ENCODE measurements at regions not wholly inside any gene's neighbourhood (a gene's known extent, or its start where the extent isn't known, plus 50 kb on each side); places are given as distances from the start of the nearest gene placed in this dataset.

- 92% methylated on average over 8 of the region's 8 CpGs for WGBS (ENCODE audit: insufficient coverage)
- Histone ChIP-seq H3K4me1 (ENCODE audit: control insufficient read depth, insufficient read depth, low read length) (no peaks in the 10 kb centered on the region), H3K4me3 (ENCODE audit: low read length) (no peak overlapping the region), H3K36me3 (ENCODE audit: control insufficient read depth, insufficient read depth, low read length) (no peaks in the 10 kb centered on the region), H3K9me3 (ENCODE audit: control insufficient read depth, insufficient read depth, low read length) (no peaks in the 10 kb centered on the region), H3K27ac (ENCODE audit: low read length) (no peak overlapping the region), H3K27me3 (ENCODE audit: control insufficient read depth, insufficient read depth, low read length) (no peaks in the 10 kb centered on the region)
- Mint-ChIP-seq H3K4me3 (no peak overlapping the region), H3K4me1 (no peaks in the 10 kb centered on the region), H3K36me3 (no peaks in the 10 kb centered on the region), H3K27me3 (ENCODE audit: low read depth in 2 of 2) (peaks cover 0 to 19% of the 10 kb centered on the region in 2 donors), H3K27ac (no peak overlapping the region), H3K9me3 (peaks cover 0 to 2% of the 10 kb centered on the region in 2 donors)
- DNase-seq: peak in 1 of 2 donors; percentile 3
- no peak for ATAC-seq
- no peak for TF ChIP-seq CTCF (IDR thresholded peaks at IDR 0.05)
- intact Hi-C loops (cut with micrococcal nuclease): no loop called here
Observed at GRCh38 chr2:239834143-239834542, 191.0 kb downstream of the NDUFA10 start.

- Mint-ChIP-seq H3K27ac (no peak overlapping the region), H3K36me3 (no peaks in the 10 kb centered on the region), H3K9me3 (peaks cover 0 to 2% of the 10 kb centered on the region in 2 donors), H3K27me3 (ENCODE audit: low read depth in 2 of 2) (peaks cover 0 to 19% of the 10 kb centered on the region in 2 donors), H3K4me1 (no peaks in the 10 kb centered on the region), H3K4me3 (no peak overlapping the region)
- intact Hi-C loops (cut with micrococcal nuclease): no loop called here
- no peaks in the 10 kb centered on the region for H3K36me3 ChIP-seq (ENCODE audit: control insufficient read depth, insufficient read depth, low read length)
- no peak overlapping the region for H3K27ac ChIP-seq (ENCODE audit: low read length)
- H3K9me3 ChIP-seq (ENCODE audit: control insufficient read depth, insufficient read depth, low read length): no peaks in the 10 kb centered on the region
- H3K4me1 ChIP-seq (ENCODE audit: control insufficient read depth, insufficient read depth, low read length): no peaks in the 10 kb centered on the region
- ATAC-seq (no peak), DNase-seq (peak in 1 of 2 donors; percentile 10)
- TF ChIP-seq CTCF (IDR thresholded peaks at IDR 0.05): no peak
- H3K27me3 ChIP-seq (ENCODE audit: control insufficient read depth, insufficient read depth, low read length): no peaks in the 10 kb centered on the region
- H3K4me3 ChIP-seq (ENCODE audit: low read length): no peak overlapping the region
- 90% methylated on average over 21 of the region's 21 CpGs for WGBS (ENCODE audit: insufficient coverage)
Observed at GRCh38 chr2:239833269-239834109, 191.7 kb downstream of the NDUFA10 start.

- Histone ChIP-seq H3K4me3 (ENCODE audit: low read length) (no peak overlapping the region), H3K9me3 (ENCODE audit: control insufficient read depth, insufficient read depth, low read length) (no peaks in the 10 kb centered on the region), H3K36me3 (ENCODE audit: control insufficient read depth, insufficient read depth, low read length) (no peaks in the 10 kb centered on the region), H3K27ac (ENCODE audit: low read length) (no peak overlapping the region), H3K4me1 (ENCODE audit: control insufficient read depth, insufficient read depth, low read length) (no peaks in the 10 kb centered on the region), H3K27me3 (ENCODE audit: control insufficient read depth, insufficient read depth, low read length) (no peaks in the 10 kb centered on the region)
- no peak for TF ChIP-seq CTCF (IDR thresholded peaks at IDR 0.05)
- intact Hi-C loops (cut with micrococcal nuclease): no loop called here
- Mint-ChIP-seq H3K27ac (no peak overlapping the region), H3K36me3 (no peaks in the 10 kb centered on the region), H3K9me3 (peaks cover 0 to 2% of the 10 kb centered on the region in 2 donors), H3K4me3 (no peak overlapping the region), H3K4me1 (no peaks in the 10 kb centered on the region), H3K27me3 (ENCODE audit: low read depth in 2 of 2) (peaks cover 0 to 19% of the 10 kb centered on the region in 2 donors)
- DNase-seq (peak in 1 of 2 donors; percentile 7), ATAC-seq (no peak)
- WGBS (ENCODE audit: insufficient coverage): 78% methylated on average over 19 of the region's 19 CpGs
Observed at GRCh38 chr2:239832490-239833268, 192.5 kb downstream of the NDUFA10 start.
